Activated CD8-positive, alpha-beta T cell treated with anti-CD3 and anti-CD28 coated beads, Interleukin-2, amount 10 ng/mL, durations not matched to agents 7 days and 5 days (primary cell): ENCODE measurements at regions not wholly inside any gene's neighbourhood (a gene's known extent, or its start where the extent isn't known, plus 50 kb on each side); places are given as distances from the start of the nearest gene placed in this dataset.

Source experiments
- ATAC-seq: fragments of 150-1000 bp; cut with Tn5 transposase; one replicate; pipeline ENCODE4 v1.10.0; 2021; ENCODE audit warnings: moderate library complexity
- CTCF ChIA-PET: fragments of 350-600 bp; sonication (Branson Sonifier 250); formaldehyde crosslinking; loops from one replicate; lab custom pipeline; 2021; ENCODE audit warnings: antibody characterized with exemption; lab: Charles Lee
- POLR2A ChIA-PET: fragments of 350-600 bp; sonication (Branson Sonifier 250); formaldehyde crosslinking; loops from one replicate; lab custom pipeline; 2021; ENCODE audit warnings: antibody characterized with exemption; lab: Charles Lee
- DNase-seq: peaks from one replicate; pipeline ENCODE4 v3.0.0-alpha.2; 2020
- H3K27ac Mint-ChIP-seq: one replicate; pipeline ENCODE4 v1.8.0; 2021; ENCODE audit warnings: mild to moderate bottlenecking, mixed read lengths
- H3K27me3 Mint-ChIP-seq: one replicate; pipeline ENCODE4 v1.8.0; 2021; ENCODE audit warnings: low read depth, mixed read lengths
- H3K36me3 Mint-ChIP-seq: one replicate; pipeline ENCODE4 v1.8.0; 2021; ENCODE audit warnings: low read depth, mixed read lengths
- H3K4me1 Mint-ChIP-seq: one replicate; pipeline ENCODE4 v1.8.0; 2021; ENCODE audit warnings: low read depth, mixed read lengths
- H3K4me3 Mint-ChIP-seq: one replicate; pipeline ENCODE4 v1.8.0; 2021; ENCODE audit warnings: mild to moderate bottlenecking, mixed read lengths
- H3K9me3 Mint-ChIP-seq: one replicate; pipeline ENCODE4 v1.8.0; 2022; ENCODE audit warnings: mixed read lengths; ENCODE audit not compliant: insufficient read depth

DNA sequence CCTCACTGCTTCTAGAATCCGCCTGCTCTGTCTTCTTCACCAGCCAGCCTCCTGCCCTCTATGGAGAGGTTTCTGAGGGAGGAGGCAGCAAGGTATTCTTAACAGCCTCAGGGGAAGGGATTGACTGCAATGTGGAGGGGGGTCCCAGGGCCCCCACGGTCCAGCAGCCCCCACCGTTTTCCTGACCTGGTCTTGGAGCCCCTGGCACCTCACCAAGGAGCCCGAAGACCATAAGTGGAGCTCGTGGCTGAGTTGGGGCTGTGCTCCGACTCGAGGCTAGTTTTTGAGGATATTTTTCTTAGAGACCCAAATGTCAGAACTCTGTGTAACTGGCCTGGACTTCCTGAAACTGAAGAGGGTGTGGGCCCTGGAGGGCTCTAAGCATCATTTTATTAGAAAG, 590.0 kb downstream of the BRD1 start:
- Mint-ChIP-seq H3K4me1 (no peaks in the 10 kb centered on the region), H3K27me3 (no peaks in the 10 kb centered on the region), H3K9me3 (no peaks in the 10 kb centered on the region), H3K27ac (no peak overlapping the region), H3K36me3 (no peaks in the 10 kb centered on the region), H3K4me3 (no peak overlapping the region)
- DNase-seq (no peak), ATAC-seq (no peak)
- POLR2A ChIA-PET, result no interaction called here
- CTCF ChIA-PET, result no interaction called here

DNA sequence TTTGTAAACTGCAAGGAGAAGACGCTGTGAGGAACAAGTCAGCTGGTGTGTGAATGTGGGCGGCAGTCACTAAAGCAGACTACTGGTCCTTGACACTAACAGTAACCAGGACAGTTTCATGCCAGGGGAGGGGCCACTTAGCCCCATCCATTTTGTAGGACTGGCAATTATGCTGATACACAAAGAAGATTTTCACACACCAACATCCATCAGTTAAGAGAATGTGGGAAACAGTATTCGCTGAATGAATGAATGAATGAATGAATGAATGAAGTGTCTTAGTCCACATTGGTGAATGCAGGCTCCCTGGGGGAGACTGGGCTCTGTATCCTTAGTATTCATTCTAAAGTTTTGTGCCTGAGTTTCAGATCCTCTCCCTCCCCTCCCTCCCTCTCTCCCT, 590.4 kb downstream of the BRD1 start:
- ATAC-seq (no peak), DNase-seq (no peak)
- Mint-ChIP-seq H3K36me3 (no peaks in the 10 kb centered on the region), H3K9me3 (no peaks in the 10 kb centered on the region), H3K27ac (no peak overlapping the region), H3K4me1 (no peaks in the 10 kb centered on the region), H3K27me3 (no peaks in the 10 kb centered on the region), H3K4me3 (no peak overlapping the region)
- ChIA-PET CTCF (no interaction called here), POLR2A (no interaction called here)

DNA sequence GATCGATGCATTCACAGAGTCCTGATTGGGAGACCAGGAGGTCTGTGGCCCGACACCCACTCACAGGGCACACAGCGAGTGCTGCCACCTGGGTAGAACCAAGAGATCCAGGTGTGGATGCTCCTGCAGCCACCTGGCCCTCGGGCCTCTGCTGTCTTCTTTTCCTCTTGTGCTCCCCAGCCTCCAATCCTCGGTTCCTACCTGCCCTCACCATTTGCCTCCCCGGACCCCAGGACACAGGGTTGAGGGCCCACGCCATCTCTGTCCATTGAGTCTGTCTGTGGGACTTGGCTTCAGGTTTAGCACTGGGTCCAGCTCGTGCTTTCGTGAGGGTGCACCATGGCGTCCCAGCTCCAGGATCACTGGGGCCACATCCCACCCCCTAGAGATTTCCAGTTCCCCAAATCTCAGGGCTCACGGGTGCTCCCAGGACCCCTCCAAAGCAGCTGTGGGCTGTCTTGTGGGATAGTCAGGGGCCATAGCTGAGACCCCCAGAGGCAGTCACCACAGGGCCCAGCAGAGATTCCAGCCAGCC, 591.1 kb downstream of the BRD1 start:
- Mint-ChIP-seq H3K27ac (no peak overlapping the region), H3K36me3 (no peaks in the 10 kb centered on the region), H3K9me3 (no peaks in the 10 kb centered on the region), H3K27me3 (no peaks in the 10 kb centered on the region), H3K4me3 (no peak overlapping the region), H3K4me1 (no peaks in the 10 kb centered on the region)
- DNase-seq (no peak), ATAC-seq (no peak)
- POLR2A ChIA-PET, result no interaction called here
- CTCF ChIA-PET, result no interaction called here

- CTCF ChIA-PET, result no interaction called here
- H3K27ac Mint-ChIP-seq, result no peak overlapping the region
These were observed 592.0 kb downstream of the BRD1 start for GRCh38 chr22:49235463-49236300.

DNA sequence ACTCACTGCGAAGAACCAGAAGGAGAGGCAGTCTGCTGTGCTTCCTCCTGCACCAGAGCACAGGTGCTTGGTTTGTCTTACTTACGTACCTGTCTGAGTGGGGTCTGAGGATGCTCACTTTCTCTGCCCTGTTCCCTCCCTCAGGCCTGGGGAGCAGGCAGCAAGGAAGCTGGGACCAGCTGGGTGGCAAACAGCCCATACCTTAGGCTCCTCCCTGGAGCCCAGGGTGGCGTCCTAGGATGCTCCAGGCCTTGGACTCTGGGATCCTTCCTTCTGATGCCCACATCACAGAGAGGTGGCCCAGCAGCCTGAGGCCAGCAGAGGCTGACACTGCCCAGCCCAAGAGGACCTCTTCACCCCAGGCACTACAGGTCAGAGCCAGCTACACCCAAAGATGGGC, 593.2 kb downstream of the BRD1 start:
- DNase-seq (no peak), ATAC-seq (no peak)
- Mint-ChIP-seq H3K4me1 (no peaks in the 10 kb centered on the region), H3K27ac (no peak overlapping the region), H3K4me3 (no peak overlapping the region), H3K27me3 (no peaks in the 10 kb centered on the region), H3K9me3 (no peaks in the 10 kb centered on the region), H3K36me3 (no peaks in the 10 kb centered on the region)
- ChIA-PET CTCF (no interaction called here), POLR2A (no interaction called here)

More at GRCh38 chr22:49235463-49236300, 592.0 kb downstream of the BRD1 start:
- H3K36me3 Mint-ChIP-seq, result no peaks in the 10 kb centered on the region
- no peaks in the 10 kb centered on the region for H3K4me1 Mint-ChIP-seq
- no peaks in the 10 kb centered on the region for H3K27me3 Mint-ChIP-seq
- DNase-seq, result no peak
- no peak for ATAC-seq
- H3K9me3 Mint-ChIP-seq, result no peaks in the 10 kb centered on the region
- POLR2A ChIA-PET, result no interaction called here
- H3K4me3 Mint-ChIP-seq, result no peak overlapping the region

DNA sequence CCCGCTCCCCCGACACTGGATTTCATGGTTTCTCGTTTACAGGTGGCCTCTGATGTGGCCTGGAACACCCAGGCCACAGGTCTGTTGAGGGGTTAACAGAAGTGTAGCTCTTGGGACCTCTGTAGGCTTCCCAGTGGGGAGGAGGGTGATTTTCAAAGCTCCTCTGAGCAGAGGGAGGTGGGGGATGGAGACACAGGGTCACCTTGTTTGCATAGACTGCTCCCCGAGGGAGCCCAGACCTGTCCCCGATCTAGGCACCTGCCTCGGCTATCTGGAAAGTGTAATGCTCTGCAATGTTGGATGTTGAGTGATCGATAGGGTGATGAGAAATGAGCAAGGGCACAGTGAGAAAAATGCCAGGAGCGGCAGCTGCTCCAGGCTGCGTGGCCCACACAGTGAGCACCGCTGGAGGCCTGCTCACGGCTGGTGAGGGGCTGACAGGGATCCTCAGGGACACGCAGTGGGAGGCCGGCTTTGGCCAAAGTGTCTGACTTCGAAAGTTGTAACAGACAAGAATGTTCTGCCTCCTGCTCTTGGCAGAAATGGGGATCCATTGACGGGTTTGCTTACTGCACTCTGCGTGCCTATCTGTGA, 594.1 kb downstream of the BRD1 start:
- POLR2A ChIA-PET, result no interaction called here
- CTCF ChIA-PET, result no interaction called here
- no peak overlapping the region for H3K4me3 Mint-ChIP-seq
- H3K9me3 Mint-ChIP-seq, result no peaks in the 10 kb centered on the region
- H3K27me3 Mint-ChIP-seq, result no peaks in the 10 kb centered on the region
- H3K4me1 Mint-ChIP-seq, result no peaks in the 10 kb centered on the region
- no peak overlapping the region for H3K27ac Mint-ChIP-seq
- H3K36me3 Mint-ChIP-seq, result no peaks in the 10 kb centered on the region
- no peak for ATAC-seq
- no peak for DNase-seq

DNA sequence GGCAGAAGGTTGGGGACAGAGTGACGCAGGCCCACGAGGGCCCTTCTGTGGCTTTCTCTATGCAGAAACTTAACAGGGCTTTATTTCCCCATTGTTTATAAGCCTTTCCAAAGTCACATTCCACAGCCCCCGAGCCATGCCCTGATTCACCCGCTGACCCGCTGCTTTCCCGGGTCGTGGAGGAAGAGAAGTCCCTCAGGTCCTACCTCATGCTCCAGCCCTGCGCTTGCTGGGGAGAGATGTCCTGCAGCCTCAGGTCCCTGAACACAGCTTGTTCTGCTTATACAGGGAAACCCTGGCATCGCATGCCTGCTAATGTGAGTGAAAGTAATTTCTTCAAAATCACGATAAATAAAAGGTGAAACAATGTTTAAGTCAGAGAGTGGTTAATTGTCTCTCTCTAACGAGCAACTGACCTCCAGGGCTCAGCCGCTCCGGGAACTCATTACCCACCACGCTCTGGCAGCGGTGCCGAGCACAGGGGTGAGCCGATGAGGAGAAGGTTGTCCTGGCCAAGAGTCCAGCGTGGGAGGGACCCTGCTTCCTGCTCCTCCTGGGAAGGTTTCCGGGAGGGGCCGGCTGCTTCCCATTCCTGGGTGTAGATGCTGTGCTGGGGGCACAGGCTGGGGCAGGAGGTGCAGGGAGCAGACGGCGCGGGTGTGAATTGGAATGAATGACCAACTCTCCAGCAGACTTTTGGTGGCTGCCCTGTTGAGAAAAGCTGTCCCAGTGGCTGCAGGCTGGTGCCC, 595.2 kb downstream of the BRD1 start:
- no peak for DNase-seq
- CTCF ChIA-PET, result no interaction called here
- H3K4me1 Mint-ChIP-seq, result no peaks in the 10 kb centered on the region
- H3K9me3 Mint-ChIP-seq, result no peaks in the 10 kb centered on the region
- no peak overlapping the region for H3K27ac Mint-ChIP-seq
- POLR2A ChIA-PET, result no interaction called here
- no peaks in the 10 kb centered on the region for H3K27me3 Mint-ChIP-seq
- ATAC-seq, result no peak
- no peak overlapping the region for H3K4me3 Mint-ChIP-seq
- no peaks in the 10 kb centered on the region for H3K36me3 Mint-ChIP-seq

DNA sequence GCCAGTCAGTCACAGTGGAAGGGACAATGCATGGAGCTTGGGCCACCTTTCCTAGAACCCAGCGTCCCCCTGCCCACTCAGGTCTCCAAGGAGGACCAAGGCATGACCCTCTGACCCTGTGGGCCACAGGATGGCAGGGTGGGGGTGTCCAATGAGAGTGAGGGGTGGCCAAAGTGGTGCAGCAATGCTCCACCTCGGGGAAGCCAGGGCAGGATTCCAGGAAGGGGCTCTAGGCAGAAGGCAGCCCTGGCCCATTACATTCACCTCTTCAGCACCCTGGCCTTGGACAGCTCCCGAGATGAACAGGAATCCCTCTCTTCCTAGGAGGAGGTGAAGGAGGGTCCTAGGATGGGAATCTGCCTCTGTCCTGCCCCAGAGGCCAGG, 597.5 kb downstream of the BRD1 start:
- ChIA-PET POLR2A (no interaction called here), CTCF (no interaction called here)
- H3K27me3 Mint-ChIP-seq, result no peaks in the 10 kb centered on the region
- no peaks in the 10 kb centered on the region for H3K9me3 Mint-ChIP-seq
- H3K4me1 Mint-ChIP-seq, result no peaks in the 10 kb centered on the region
- no peak for DNase-seq
- H3K27ac Mint-ChIP-seq, result no peak overlapping the region
- H3K4me3 Mint-ChIP-seq, result no peak overlapping the region
- ATAC-seq, result no peak
- no peaks in the 10 kb centered on the region for H3K36me3 Mint-ChIP-seq

- H3K36me3 Mint-ChIP-seq, result no peaks in the 10 kb centered on the region
- DNase-seq, result no peak
- no peak overlapping the region for H3K27ac Mint-ChIP-seq
- H3K27me3 Mint-ChIP-seq, result no peaks in the 10 kb centered on the region
- H3K4me3 Mint-ChIP-seq, result no peak overlapping the region
- no peaks in the 10 kb centered on the region for H3K4me1 Mint-ChIP-seq
- ChIA-PET POLR2A (no interaction called here), CTCF (no interaction called here)
- H3K9me3 Mint-ChIP-seq, result no peaks in the 10 kb centered on the region
- no peak for ATAC-seq
These were observed 598.0 kb downstream of the BRD1 start for GRCh38 chr22:49229483-49230193.

GRCh38 chr22:49228431-49229037, 599.1 kb downstream of the BRD1 start:
- Mint-ChIP-seq H3K4me3 (no peak overlapping the region), H3K9me3 (no peaks in the 10 kb centered on the region), H3K4me1 (no peaks in the 10 kb centered on the region), H3K27ac (no peak overlapping the region), H3K36me3 (no peaks in the 10 kb centered on the region), H3K27me3 (no peaks in the 10 kb centered on the region)
- ChIA-PET CTCF (no interaction called here), POLR2A (no interaction called here)
- ATAC-seq (no peak), DNase-seq (no peak)

DNA sequence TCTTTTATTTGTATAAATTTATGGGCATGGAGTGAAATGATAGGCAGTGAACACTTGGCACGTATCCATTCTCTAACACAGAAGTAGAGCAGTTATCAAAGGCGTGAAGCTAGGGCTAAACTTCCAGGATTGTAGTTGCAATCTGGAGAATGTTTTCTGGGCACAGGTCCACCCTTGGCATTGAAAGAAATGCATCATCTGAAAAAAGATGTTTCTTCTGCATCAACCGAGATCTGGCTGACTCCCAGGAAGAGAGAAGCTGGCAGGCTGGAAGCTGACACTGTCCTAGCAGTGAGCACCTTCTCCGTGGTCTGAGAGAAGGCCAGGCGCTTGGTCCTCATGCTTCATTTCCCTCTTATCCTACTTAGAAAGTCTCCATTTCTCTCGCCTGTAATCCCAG, 600.0 kb downstream of the BRD1 start:
- Mint-ChIP-seq H3K4me3 (no peak overlapping the region), H3K9me3 (no peaks in the 10 kb centered on the region), H3K27me3 (no peaks in the 10 kb centered on the region), H3K27ac (no peak overlapping the region), H3K36me3 (no peaks in the 10 kb centered on the region), H3K4me1 (no peaks in the 10 kb centered on the region)
- no peak for DNase-seq
- no peak for ATAC-seq
- ChIA-PET CTCF (no interaction called here), POLR2A (no interaction called here)
